Mucosa of stomach (tissue), 1 donor: ENCODE measurements at regions not wholly inside any gene's neighbourhood (a gene's known extent, or its start where the extent isn't known, plus 50 kb on each side); places are given as distances from the start of the nearest gene placed in this dataset.
"Not testable (repeated sequence)": the region's sequence is repeated elsewhere in the genome, so short reads cannot be mapped to it uniquely, and the experiment has no call there.

ENCODE experiments used
- H3K27me3 ChIP-seq: one replicate; pipeline ENCODE4 v1.7.0; 2013; ENCODE audit warnings: mild to moderate bottlenecking, low read length; ENCODE audit not compliant: control insufficient read depth, insufficient read depth
- H3K36me3 ChIP-seq: one replicate; pipeline ENCODE4 v1.7.0; 2013; ENCODE audit warnings: low read length; ENCODE audit not compliant: control insufficient read depth, insufficient read depth
- H3K4me1 ChIP-seq: one replicate; pipeline ENCODE4 v1.7.0; 2013; ENCODE audit warnings: mild to moderate bottlenecking, low read length; ENCODE audit not compliant: control insufficient read depth, insufficient read depth
- H3K4me3 ChIP-seq: one replicate; pipeline ENCODE4 v1.7.0; 2013; ENCODE audit warnings: low read length
- H3K9ac ChIP-seq: one replicate; pipeline ENCODE4 v1.7.0; 2013; ENCODE audit warnings: mild to moderate bottlenecking, low read length, moderate library complexity
- H3K9me3 ChIP-seq: one replicate; pipeline ENCODE4 v1.7.0; 2013; ENCODE audit warnings: mild to moderate bottlenecking, low read length, moderate library complexity; ENCODE audit not compliant: control insufficient read depth
- donor health status: Pancreatic carcinoma.

DNA sequence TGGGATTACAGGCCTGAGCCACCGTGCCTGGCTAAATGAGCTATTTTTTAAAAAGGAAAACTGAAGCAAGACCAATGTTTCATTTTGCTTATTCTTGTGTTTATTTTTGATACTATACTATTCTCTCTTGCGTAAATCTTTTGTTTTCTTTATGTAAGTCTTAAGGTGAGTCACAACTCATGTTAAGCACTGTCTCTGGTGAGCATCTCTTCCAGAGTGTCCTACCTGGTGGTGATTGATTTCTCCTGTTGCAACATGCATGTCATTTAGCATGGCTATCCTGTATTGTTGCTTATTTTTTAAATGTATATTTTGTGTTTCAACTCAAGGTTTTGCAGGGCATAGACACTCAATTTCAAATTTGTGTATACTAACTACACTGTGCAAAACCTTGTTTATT is 336.0 kb downstream of the RFPL4B start:
- H3K27me3 ChIP-seq = no peaks in the 10 kb centered on the region
- no peaks in the 10 kb centered on the region for H3K36me3 ChIP-seq
- H3K9me3 ChIP-seq = no peaks in the 10 kb centered on the region
- H3K4me1 ChIP-seq = no peaks in the 10 kb centered on the region
- no peak overlapping the region for H3K9ac ChIP-seq
- no peak overlapping the region for H3K4me3 ChIP-seq

DNA sequence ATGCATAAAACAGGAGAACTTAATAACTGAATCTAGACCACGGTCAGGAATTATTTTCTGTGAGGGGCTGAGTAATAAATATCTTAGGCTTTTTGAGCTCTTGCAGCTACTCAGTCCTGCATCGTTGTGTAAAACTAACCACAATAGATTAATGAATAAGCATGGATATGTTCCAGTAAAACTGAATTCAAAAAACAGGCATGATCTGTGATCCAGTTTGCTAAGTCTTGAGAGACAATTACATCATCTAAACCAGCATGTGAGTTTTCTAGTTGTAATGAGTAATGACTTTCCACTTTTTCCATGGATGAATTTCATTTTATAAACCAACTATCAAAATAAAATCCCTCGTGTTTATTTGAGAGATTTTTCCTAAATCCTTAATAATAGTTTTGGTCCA is 336.8 kb downstream of the RFPL4B start:
- Histone ChIP-seq H3K9me3 (no peaks in the 10 kb centered on the region), H3K4me3 (no peak overlapping the region), H3K4me1 (no peaks in the 10 kb centered on the region), H3K9ac (no peak overlapping the region), H3K36me3 (no peaks in the 10 kb centered on the region), H3K27me3 (no peaks in the 10 kb centered on the region)

DNA sequence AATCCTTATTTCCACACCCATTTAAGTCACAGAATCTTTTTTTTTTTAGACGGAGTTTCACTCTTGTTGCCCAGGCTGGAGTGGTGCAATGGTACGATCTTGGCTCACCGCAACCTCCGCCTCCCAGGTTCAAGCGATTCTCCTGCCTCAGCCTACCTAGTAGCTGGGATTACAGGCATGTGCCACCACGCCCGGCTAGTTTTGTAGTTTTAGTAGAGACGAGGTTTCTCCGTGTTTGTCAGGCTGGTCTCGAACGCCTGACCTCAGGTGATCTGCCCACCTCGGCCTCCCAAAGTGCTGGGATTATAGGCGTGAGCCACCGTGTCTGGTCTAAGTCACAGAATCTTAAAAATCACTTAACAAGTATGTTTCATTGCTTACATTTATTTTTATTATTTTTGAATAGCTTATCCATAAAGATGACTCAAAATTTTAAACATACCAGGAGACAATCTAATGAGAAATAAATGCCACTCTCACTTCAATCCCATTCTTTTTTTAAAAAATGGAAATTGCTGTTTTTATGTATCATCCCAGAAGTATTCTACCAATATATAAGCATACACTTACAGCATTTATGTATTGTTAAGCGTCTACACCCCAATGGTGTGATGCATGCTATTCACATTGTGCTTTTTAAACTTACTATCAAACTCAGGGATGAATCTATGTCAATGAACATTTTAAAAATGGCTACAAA is 338.5 kb downstream of the RFPL4B start:
- not testable (repeated sequence) for H3K4me3 ChIP-seq, H3K9me3 ChIP-seq, H3K4me1 ChIP-seq, H3K27me3 ChIP-seq, H3K9ac ChIP-seq, H3K36me3 ChIP-seq

DNA sequence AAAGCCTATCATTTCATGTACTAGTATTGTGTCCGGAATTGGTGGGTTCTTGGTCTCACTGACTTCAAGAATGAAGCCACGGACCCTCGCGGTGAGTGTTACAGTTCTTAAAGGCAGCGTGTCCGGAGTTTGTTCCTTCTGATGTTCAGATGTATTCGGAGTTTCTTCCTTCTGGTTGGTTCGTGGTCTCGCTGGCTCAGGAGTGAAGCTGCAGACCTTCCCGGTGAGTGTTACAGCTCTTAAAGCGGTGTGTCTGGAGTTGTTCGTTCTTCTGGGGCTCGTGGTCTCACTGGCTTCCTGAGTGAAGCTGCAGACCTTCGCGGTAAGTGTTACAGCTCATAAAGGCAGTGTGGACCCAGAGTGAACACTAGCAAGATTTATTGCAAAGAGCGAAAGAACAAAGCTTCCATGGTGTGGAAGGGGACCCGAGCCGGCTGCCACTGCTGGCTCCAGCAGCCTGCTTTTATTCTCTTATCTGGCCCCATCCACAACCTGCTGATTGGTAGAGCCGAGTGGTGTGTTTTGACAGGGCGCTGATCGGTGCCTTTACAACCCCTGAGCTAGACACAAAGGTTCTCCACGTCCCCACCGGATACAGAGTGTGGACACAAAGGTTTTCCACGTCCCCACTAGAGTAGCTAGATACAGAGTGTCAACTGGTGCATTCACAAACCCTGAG is 341.5 kb downstream of the RFPL4B start:
- not testable (repeated sequence) for H3K4me1 ChIP-seq, H3K4me3 ChIP-seq, H3K27me3 ChIP-seq, H3K9me3 ChIP-seq, H3K9ac ChIP-seq, H3K36me3 ChIP-seq

DNA sequence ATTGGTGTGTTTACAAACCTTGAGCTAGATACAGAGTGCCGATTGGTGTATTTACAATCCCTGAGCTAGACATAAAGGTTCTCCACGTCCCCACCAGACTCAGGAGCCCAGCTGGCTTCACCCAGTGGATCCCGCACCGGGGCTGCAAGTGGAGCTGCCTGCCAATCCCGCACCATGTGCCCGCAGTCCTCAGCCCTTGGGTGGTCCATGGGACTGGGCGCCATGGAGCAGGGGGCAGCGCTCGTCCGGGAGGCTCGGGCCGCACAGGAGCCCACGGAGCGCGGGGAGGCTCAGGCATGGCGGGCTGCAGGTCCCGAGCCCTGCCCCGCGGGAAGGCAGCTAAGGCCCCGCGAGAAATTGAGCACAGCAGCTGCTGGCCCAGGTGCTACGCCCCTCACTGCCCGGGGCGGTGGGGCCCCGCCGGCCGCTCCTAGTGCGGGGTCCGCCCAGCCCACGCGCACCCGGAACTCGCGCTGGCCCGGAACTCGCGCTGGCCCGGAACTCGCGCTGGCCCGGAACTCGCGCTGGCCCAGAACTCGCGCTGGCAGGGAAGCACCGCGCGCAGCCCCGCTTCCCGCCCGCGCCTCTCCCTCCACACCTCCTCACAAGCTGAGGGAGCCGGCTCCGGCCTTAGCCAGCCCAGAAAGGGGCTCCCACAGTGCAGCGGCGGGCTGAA is 342.2 kb downstream of the RFPL4B start:
- H3K9ac ChIP-seq, H3K36me3 ChIP-seq, H3K9me3 ChIP-seq, H3K4me3 ChIP-seq, H3K4me1 ChIP-seq, H3K27me3 ChIP-seq: not testable (repeated sequence)

DNA sequence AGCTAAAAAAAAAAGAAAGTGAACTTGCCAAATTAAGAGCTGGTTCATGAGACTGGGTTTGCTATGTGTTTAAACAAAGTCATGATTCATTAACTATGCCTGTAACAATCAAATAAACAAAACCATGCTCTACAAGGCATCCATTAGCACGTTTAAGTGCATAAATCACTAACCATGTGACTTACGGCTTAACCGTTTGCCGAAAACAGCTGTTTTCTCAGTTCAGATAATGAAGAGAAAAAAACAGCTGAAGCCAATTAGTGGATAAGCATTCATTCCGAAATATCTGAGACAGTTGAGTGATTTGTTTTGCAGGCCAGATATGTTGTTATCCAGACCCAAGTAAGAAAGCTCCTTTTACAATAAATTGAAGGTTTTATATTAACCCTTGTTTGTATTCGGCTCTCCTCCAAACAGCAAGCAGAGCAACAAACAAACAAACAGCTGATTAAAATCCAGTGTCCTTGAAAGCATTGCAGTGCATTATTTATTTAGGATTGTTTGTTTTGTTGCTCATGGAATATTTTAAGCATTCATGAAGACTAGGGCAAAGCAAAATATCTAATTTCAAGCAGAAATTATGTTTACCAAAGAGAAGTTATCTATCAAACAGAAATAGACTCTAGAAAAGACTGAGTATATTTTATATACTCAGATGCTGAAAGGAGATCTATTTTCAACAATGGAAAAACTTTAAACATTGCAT is 343.5 kb downstream of the RFPL4B start:
- no peaks in the 10 kb centered on the region for H3K27me3 ChIP-seq
- no peaks in the 10 kb centered on the region for H3K36me3 ChIP-seq
- no peaks in the 10 kb centered on the region for H3K9me3 ChIP-seq
- H3K9ac ChIP-seq = no peak overlapping the region
- H3K4me3 ChIP-seq = no peak overlapping the region
- no peaks in the 10 kb centered on the region for H3K4me1 ChIP-seq

DNA sequence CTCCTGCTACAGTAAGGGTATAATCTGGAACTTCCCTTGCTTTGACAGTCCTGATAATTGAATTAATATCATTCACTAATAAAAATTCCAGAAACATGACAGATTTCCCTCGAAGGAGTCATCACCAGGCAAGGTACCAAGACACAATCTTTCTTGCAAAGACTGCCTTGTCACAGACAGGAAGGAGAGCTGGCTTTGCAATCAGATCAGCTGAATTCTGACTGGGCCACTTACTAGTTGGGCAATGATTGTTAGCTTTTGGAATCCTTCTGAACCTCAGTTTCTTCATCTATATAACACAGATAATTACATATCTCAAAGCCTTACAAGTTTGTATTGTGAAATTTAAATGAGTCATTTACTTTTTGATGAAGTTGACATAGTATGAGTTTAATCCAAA is 344.2 kb downstream of the RFPL4B start:
- no peaks in the 10 kb centered on the region for H3K27me3 ChIP-seq
- H3K9ac ChIP-seq = no peak overlapping the region
- H3K4me1 ChIP-seq = no peaks in the 10 kb centered on the region
- H3K9me3 ChIP-seq = no peaks in the 10 kb centered on the region
- no peak overlapping the region for H3K4me3 ChIP-seq
- no peaks in the 10 kb centered on the region for H3K36me3 ChIP-seq

DNA sequence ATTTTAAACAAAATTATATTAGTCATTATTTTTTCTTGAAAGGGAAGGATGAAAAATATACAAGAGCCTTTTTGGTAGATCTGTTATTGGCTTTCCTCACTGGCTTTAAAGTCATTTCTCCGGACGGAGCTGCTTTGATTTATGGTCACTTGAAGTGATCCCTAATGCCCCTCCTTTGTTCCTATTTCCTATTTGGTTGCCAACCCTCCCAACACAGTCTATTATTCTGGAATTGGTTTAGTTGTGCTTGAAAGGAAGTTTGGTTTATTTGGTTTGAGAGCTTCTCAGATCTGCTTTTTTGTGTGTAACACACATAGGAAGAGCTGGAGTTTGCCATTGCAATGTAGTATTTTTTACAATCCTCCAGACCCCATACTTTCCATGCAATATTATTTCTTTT is 347.9 kb downstream of the RFPL4B start:
- no peak overlapping the region for H3K9ac ChIP-seq
- no peaks in the 10 kb centered on the region for H3K9me3 ChIP-seq
- H3K36me3 ChIP-seq = no peaks in the 10 kb centered on the region
- no peak overlapping the region for H3K4me3 ChIP-seq
- no peaks in the 10 kb centered on the region for H3K27me3 ChIP-seq
- H3K4me1 ChIP-seq = no peaks in the 10 kb centered on the region

DNA sequence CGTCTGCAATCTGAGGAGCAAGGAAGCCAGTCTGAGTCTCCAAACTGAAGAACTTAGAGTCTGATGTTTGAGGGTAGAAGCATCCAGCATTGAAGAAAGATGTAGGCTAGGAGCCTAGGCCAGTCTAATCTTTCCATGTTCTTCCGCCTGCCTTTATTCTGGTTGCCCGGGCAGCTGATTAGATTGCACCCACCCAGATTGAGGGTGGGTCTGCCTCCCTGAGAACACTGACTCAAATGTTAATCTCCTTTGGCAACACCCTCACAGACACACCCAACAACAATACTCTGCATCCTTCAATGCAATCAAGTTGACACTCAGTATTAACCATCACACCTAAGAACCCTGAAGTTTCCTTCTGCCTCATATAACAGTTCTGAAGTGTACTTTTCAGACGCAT is 350.1 kb downstream of the RFPL4B start:
- no peak overlapping the region for H3K9ac ChIP-seq
- no peaks in the 10 kb centered on the region for H3K4me1 ChIP-seq
- no peaks in the 10 kb centered on the region for H3K36me3 ChIP-seq
- no peak overlapping the region for H3K4me3 ChIP-seq
- H3K27me3 ChIP-seq = no peaks in the 10 kb centered on the region
- no peaks in the 10 kb centered on the region for H3K9me3 ChIP-seq

DNA sequence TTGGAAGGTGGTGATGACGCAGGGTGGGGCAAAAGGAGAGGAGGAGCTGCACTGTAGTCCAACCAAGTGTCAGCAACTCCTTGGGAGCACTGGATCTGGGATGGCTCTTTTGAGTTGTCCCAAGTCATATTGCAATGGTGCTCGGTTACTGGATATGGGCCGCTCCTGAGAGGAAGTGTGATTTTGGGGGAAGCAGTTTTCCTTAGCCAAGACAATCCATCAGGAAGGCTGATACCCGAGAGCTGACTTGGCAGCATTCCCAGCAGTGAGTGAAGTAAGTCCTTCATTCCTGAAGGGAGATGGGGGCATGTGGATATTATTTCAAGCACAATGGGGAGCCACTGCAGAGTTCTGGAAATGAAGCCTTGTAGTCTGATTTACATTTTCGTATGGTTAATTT is 354.1 kb downstream of the RFPL4B start:
- no peaks in the 10 kb centered on the region for H3K36me3 ChIP-seq
- no peak overlapping the region for H3K9ac ChIP-seq
- no peaks in the 10 kb centered on the region for H3K9me3 ChIP-seq
- H3K27me3 ChIP-seq = no peaks in the 10 kb centered on the region
- no peaks in the 10 kb centered on the region for H3K4me1 ChIP-seq
- no peak overlapping the region for H3K4me3 ChIP-seq

DNA sequence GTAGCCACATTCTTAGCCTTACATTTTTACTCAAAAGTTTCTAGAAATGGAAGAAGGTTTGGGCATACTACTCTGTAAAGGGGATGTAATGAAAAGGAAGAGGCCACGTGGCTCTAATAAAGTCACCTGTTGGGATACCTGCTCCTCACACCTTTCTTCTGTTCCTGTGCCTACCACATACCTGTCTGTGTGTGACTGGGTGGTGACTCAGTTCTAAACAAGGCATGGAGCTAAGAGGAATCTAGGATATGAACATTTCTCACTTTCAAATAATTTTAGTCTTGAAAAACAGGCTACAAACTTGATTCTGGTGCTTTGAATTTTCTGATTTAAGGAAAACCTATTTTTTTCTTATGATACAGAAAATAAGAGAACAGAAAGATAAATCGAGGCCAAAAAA is 363.6 kb downstream of the RFPL4B start:
- Histone ChIP-seq H3K36me3 (no peaks in the 10 kb centered on the region), H3K9me3 (no peaks in the 10 kb centered on the region), H3K27me3 (no peaks in the 10 kb centered on the region), H3K9ac (no peak overlapping the region), H3K4me1 (no peaks in the 10 kb centered on the region), H3K4me3 (no peak overlapping the region)

DNA sequence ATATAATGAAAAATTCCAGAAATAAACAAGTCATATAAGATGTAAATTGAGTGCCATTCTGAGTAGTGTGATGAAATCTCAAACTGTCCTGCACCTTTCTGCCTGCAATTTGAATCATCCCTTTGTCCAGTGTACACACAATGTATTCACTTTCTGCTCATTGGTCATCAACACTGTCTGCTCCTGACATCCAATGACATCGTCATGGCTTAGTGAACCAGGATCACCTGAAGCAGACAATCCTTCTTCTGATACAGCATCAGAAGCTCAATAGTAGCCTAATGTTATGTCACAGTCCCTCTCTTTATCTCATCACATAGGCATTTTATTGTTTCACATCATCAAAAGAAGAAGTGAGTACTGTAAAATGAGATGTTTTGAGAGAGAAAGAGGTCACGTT is 366.3 kb downstream of the RFPL4B start:
- no peak overlapping the region for H3K9ac ChIP-seq
- H3K9me3 ChIP-seq = no peaks in the 10 kb centered on the region
- H3K27me3 ChIP-seq = no peaks in the 10 kb centered on the region
- no peaks in the 10 kb centered on the region for H3K36me3 ChIP-seq
- H3K4me1 ChIP-seq = no peaks in the 10 kb centered on the region
- no peak overlapping the region for H3K4me3 ChIP-seq
